ENCODE measurements at regions not wholly inside any gene's neighbourhood (a gene's known extent, or its start where the extent isn't known, plus 50 kb on each side); places are given as distances from the start of the nearest gene placed in this dataset.

DNA sequence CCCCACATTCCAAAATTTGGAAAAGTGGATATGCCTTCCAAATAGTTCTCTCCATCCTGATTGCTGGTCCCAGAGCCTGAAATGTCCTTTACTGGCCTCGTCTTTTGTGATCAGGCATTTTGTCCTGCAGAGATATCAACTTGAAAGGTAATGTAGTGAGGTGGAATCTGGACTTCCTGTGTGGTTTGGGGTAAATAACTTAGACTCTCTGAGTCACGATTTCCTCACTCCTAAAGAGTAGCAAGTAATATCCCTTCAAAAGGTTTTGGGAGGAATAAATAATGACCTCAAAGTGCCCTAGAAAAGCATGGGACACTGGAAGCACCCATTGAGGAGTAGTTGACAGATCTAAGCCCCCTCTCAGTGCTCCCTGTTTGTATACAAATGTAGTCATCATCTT is 426.6 kb downstream of the OMA1 start:
- FAIRE-seq (no peak), DNase-seq (no peak)
- H3K27ac ChIP-seq (ENCODE audit: low read depth in 2 of 2, low read length in 2 of 2) = no peak overlapping the region
- H3K4me3 ChIP-seq (ENCODE audit: low read length in 3 of 3) = no peak overlapping the region
- no peaks in the 10 kb centered on the region for H3K4me1 ChIP-seq (ENCODE audit: control insufficient read depth in 2 of 3, insufficient read depth in 2 of 3, low read depth in 1 of 3, low read length in 3 of 3)
- intact Hi-C loops (cut with DNase I) = no loop called here
- no peak overlapping the region for H3K9ac ChIP-seq (ENCODE audit: low read length in 3 of 3)
- no peaks in the 10 kb centered on the region for H3K27me3 ChIP-seq (ENCODE audit: control insufficient read depth, insufficient read depth, low read length)
- H3K36me3 ChIP-seq (ENCODE audit: control insufficient read depth in 2 of 3, insufficient read depth in 3 of 3, low read length in 3 of 3) = no peaks in the 10 kb centered on the region
- TF ChIP-seq, protein P1, sequence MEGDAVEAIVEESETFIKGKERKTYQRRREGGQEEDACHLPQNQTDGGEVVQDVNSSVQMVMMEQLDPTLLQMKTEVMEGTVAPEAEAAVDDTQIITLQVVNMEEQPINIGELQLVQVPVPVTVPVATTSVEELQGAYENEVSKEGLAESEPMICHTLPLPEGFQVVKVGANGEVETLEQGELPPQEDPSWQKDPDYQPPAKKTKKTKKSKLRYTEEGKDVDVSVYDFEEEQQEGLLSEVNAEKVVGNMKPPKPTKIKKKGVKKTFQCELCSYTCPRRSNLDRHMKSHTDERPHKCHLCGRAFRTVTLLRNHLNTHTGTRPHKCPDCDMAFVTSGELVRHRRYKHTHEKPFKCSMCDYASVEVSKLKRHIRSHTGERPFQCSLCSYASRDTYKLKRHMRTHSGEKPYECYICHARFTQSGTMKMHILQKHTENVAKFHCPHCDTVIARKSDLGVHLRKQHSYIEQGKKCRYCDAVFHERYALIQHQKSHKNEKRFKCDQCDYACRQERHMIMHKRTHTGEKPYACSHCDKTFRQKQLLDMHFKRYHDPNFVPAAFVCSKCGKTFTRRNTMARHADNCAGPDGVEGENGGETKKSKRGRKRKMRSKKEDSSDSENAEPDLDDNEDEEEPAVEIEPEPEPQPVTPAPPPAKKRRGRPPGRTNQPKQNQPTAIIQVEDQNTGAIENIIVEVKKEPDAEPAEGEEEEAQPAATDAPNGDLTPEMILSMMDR (IDR thresholded peaks at IDR 0.05; ENCODE audit: borderline replicate concordance, extremely low read depth, insufficient read depth) = no peak
- H3K9me3 ChIP-seq (ENCODE audit: control insufficient read depth in 2 of 3, insufficient read depth in 1 of 3, low read length in 3 of 3) = no peaks in the 10 kb centered on the region

- intact Hi-C loops (cut with DNase I) = no loop called here
- Histone ChIP-seq H3K9me3 (ENCODE audit: control insufficient read depth in 2 of 3, insufficient read depth in 1 of 3, low read length in 3 of 3) (no peaks in the 10 kb centered on the region), H3K4me3 (ENCODE audit: low read length in 3 of 3) (no peak overlapping the region), H3K9ac (ENCODE audit: low read length in 3 of 3) (no peak overlapping the region), H3K27me3 (ENCODE audit: control insufficient read depth, insufficient read depth, low read length) (no peaks in the 10 kb centered on the region), H3K27ac (ENCODE audit: low read depth in 2 of 2, low read length in 2 of 2) (no peak overlapping the region), H3K36me3 (ENCODE audit: control insufficient read depth in 2 of 3, insufficient read depth in 3 of 3, low read length in 3 of 3) (no peaks in the 10 kb centered on the region), H3K4me1 (ENCODE audit: control insufficient read depth in 2 of 3, insufficient read depth in 2 of 3, low read depth in 1 of 3, low read length in 3 of 3) (no peaks in the 10 kb centered on the region)
- TF ChIP-seq, protein P1 (IDR thresholded peaks at IDR 0.05; ENCODE audit: borderline replicate concordance, extremely low read depth, insufficient read depth) = no peak
- DNase-seq (no peak), FAIRE-seq (no peak)
These were observed 430.2 kb downstream of the OMA1 start for GRCh38 chr1:58116284-58116683.

DNA sequence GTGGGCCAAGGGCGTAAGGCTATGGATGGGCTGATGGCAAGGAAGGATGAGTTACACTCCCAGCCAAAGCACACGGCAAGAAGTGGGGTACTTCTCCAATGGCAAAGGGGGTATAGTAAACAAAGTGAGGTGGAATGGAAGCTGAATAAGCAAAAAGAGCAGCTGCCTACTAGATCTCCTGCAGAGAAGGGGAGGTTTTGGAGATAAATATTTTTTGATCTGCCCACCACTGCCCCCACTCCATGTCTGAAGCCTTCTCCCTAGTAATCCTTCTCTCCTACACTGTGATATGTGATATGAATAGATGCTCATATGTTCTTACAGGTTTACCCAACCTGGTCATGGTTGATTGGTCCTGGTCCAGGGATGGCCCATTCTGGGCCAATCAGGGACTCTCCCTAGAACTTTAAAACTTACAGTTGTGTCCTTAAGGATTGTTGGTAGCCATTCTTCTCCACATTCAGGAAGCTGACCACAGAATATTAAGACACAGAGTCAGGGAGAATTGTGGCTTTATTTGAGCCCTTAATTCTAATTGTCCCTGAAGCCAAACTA is 436.8 kb downstream of the OMA1 start:
- Histone ChIP-seq H3K9ac (ENCODE audit: low read length in 3 of 3) (no peak overlapping the region), H3K27me3 (ENCODE audit: control insufficient read depth, insufficient read depth, low read length) (no peaks in the 10 kb centered on the region), H3K36me3 (ENCODE audit: control insufficient read depth in 2 of 3, insufficient read depth in 3 of 3, low read length in 3 of 3) (no peaks in the 10 kb centered on the region), H3K4me3 (ENCODE audit: low read length in 3 of 3) (no peak overlapping the region), H3K9me3 (ENCODE audit: control insufficient read depth in 2 of 3, insufficient read depth in 1 of 3, low read length in 3 of 3) (no peaks in the 10 kb centered on the region), H3K4me1 (ENCODE audit: control insufficient read depth in 2 of 3, insufficient read depth in 2 of 3, low read depth in 1 of 3, low read length in 3 of 3) (no peaks in the 10 kb centered on the region), H3K27ac (ENCODE audit: low read depth in 2 of 2, low read length in 2 of 2) (no peak overlapping the region)
- TF ChIP-seq, protein P1 (IDR thresholded peaks at IDR 0.05; ENCODE audit: borderline replicate concordance, extremely low read depth, insufficient read depth) = no peak
- FAIRE-seq (no peak), DNase-seq (no peak)
- intact Hi-C loops (cut with DNase I) = no loop called here

- no peak overlapping the region for H3K27ac ChIP-seq (ENCODE audit: low read depth in 2 of 2, low read length in 2 of 2)
- intact Hi-C loops (cut with DNase I) = no loop called here
- no peaks in the 10 kb centered on the region for H3K9me3 ChIP-seq (ENCODE audit: control insufficient read depth in 2 of 3, insufficient read depth in 1 of 3, low read length in 3 of 3)
- no peaks in the 10 kb centered on the region for H3K27me3 ChIP-seq (ENCODE audit: control insufficient read depth, insufficient read depth, low read length)
- no peak for FAIRE-seq
- no peaks in the 10 kb centered on the region for H3K36me3 ChIP-seq (ENCODE audit: control insufficient read depth in 2 of 3, insufficient read depth in 3 of 3, low read length in 3 of 3)
- H3K4me3 ChIP-seq (ENCODE audit: low read length in 3 of 3) = no peak overlapping the region
- DNase-seq = no peak
- TF ChIP-seq, protein P1 (IDR thresholded peaks at IDR 0.05; ENCODE audit: borderline replicate concordance, extremely low read depth, insufficient read depth) = no peak
- H3K4me1 ChIP-seq (ENCODE audit: control insufficient read depth in 2 of 3, insufficient read depth in 2 of 3, low read depth in 1 of 3, low read length in 3 of 3) = no peaks in the 10 kb centered on the region
- no peak overlapping the region for H3K9ac ChIP-seq (ENCODE audit: low read length in 3 of 3)
These were observed 437.7 kb downstream of the OMA1 start for GRCh38 chr1:58108783-58109182.
